T-helper 9 cell (primary cell): ENCODE measurements at regions not wholly inside any gene's neighbourhood (a gene's known extent, or its start where the extent isn't known, plus 50 kb on each side); places are given as distances from the start of the nearest gene placed in this dataset.

Experiments used
- DNase-seq: peaks from one replicate; pipeline ENCODE4 v3.0.0-alpha.2; 2020

DNA sequence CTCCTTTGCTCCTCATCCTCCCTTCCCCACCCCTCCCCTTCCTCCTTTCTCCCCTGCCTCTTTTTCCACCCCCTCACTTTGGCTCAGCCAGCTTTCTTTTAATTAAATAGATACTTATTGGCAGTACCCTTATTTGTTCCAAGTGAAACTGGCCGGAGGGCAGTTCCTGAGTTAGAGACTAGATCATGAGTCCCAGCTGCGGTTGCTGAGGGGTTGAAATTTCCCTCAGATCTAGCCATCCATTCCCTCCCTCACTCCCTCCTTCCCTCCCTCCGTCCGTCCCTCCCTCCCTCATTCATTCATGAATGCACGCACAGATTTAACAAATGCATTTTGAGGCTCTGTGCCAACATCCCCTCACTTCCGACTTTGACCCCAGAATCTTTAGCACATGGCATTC lies 519.2 kb upstream of the EEF2KMT start:
- DNase-seq: no peak

DNA sequence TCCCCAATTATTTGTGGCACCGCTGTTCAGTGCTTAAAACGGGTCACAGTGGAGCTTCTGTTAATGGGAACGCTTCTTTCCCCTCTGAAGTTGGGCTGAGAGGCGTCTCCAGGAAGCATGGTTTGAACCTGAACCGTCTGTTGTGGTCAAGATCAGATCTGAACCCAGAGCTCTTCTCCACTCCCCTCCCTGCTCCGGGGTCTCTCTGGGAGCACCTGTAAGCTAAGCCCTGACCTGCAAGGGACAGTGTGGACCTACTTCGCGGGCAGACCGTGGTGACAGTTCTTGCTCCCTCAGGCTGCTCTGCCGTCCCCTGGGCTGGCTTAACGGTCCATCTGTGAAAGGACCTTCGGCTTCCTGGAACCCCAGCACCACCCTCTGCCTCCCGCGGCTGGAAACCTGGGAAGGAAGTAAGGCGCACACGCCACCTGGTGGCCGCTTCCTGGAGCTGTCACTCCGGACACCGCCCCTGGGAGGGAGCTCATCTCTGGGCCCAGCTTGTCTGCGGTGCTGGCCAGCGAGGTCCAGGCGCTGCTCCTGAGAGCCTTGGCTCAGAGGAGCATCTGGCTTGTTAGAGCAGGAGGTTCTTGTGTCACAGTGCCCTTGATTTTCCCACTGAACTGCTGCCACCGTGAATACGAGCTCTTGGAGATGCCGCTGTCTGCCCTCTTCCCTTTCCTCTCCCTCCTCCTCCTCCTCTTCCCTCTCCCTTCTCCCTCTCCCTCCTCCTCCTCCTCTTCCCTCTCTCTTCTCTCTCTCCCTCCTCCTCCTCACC lies 518.5 kb upstream of the EEF2KMT start:
- no peak for DNase-seq

DNA sequence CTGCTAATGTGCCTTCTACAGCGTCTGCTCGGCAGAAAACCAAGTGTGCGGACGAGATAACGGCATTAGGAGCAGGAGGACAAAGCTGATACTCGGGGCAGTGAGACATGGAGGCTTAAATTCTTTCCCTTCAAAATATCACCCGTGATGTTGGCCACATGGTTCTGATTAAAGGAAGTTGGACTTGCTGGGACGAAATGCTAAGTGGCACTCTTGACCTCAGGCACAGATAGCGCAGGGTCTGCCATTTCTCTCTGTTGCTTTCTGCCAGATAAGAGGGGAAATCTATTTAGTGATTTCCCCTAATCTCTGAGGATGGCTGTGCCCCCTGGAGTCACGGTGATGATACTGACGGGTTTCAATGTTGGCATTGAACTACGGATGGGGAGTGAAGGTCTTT lies 509.6 kb upstream of the EEF2KMT start:
- DNase-seq: no peak

DNA sequence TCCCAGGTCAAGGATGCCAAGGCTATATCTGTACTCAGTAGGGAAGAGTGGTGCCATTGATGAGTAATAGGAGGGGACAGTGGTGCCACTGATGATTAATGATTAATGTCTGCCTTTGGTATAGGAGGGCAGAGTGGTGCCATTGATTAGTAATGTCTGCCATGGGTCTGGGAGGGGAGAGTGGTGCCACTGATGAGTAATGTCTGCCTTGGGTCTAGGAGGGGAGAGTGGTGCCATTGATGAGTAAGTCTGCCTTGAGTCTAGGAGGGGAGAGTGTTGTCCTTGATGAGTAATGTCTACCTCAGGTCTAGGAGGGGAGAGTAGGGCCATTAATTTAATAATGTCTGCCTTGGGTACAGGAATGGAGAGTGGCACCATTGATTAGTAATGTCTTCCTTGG lies 507.8 kb upstream of the EEF2KMT start:
- no peak for DNase-seq

DNA sequence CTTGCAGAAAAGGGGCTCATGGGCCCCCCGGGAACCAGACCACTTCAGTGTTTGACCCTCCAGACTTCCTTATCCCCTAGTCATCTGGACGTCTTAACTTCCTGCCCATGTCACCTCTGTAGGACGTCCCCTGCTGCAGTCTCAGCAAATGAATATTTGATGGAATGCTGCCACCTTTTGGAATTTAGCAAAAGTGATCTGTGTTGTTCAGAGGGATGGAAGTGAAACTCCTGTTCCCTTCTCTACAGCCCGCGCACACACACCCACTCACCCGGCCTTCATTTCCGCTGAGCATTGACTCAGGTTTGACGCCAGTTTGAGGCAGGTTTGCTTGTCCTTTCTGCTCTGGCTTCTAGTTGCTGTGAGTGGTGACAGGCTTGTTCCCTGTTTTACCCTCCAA lies 507.2 kb upstream of the EEF2KMT start:
- no peak for DNase-seq

DNA sequence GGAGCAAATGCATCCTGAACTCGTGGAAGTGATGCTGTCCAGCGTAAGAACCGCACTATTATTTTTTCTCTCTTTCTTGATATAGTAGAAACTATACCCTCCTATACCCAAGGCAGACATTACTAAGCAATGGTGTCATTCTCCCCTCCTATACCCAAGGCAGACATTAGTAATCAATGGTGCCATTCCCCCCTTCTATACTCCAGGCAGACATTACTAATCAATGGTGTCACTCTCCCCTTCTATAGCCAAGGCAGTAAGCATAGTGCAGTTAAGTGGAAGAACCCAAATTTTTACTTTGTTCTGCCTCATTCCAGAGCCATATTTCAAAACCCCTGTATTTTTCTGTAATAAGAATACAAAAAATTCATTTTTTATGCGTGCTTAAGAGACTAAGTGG lies 506.2 kb upstream of the EEF2KMT start:
- DNase-seq: no peak

DNA sequence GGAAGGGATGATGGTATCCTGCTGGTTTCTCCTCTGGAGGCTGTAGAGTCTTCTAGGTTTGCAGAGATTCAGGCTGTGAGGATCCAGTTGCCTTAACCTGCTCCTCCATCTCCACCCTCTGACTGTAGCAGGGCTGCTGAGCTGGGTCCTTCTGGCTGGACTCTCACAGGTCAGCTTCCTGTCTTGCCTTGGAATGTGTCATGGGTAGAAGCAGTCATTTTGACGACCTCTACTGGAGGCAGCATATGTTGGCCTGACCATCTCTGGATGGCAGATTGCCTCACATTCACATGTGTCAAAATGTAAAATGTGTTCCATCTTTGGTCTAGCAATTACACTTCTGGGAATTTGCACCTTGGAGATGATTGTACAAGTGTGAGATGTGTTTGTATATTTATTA lies 504.4 kb upstream of the EEF2KMT start:
- no peak for DNase-seq

DNA sequence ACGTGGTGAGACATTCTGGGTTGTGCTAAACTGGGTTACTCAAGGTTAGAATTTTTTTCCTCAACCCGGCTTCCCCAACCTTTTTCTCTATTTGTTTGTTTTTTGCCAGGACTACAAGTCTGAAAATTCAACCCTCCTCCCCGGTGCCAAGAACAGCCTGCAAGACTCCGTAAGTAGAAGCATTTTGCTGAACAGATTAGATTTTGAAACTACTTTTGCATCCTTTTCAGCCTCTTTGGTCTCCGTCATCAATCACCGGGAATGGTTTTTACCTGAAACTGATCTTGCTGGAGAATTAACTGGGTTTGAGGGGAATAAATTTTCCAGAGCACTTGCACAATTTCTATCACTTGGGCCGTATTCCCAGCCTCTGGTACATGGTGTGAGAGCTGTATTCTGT lies 501.2 kb upstream of the EEF2KMT start:
- no peak for DNase-seq

DNA sequence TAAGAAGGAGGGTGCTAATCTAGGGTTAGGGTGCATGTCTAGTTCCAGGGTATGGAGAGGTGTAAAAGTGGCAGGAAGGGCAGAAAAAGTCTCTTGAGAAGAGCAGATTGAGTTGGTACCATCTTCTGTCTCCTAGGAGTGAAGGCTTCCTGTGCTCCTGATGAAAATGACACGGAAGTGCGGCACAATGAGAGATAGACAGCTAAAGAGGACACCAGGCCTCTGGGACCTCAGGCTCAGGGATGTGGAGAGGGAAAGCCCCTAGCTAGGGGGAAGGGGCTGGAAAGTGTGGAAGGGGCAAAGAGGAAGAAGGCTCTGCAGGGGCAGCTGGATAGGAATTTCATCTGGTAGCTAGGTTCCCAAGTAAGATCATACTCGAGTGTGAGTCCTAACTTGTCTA lies 498.3 kb upstream of the EEF2KMT start:
- no peak for DNase-seq

DNA sequence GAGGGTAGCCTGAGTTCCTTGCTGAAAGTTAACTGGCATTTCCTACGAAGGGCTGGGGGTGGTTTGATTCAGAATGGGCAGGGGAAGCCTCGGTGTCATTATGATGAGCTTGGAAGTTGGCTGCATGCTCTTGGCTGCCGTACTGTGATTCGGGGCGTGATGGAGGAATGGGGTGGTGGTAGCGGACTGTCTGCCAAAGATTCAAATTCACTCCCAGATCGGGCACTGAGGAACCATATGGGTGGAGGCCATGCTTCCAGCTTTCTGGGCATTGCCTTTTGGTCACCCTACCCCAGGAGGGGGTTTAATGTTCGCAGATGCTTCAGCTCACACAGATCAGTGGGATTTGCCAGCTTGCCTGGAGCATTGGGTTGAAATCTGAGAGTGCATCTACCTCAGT lies 492.8 kb upstream of the EEF2KMT start:
- DNase-seq: no peak

DNA sequence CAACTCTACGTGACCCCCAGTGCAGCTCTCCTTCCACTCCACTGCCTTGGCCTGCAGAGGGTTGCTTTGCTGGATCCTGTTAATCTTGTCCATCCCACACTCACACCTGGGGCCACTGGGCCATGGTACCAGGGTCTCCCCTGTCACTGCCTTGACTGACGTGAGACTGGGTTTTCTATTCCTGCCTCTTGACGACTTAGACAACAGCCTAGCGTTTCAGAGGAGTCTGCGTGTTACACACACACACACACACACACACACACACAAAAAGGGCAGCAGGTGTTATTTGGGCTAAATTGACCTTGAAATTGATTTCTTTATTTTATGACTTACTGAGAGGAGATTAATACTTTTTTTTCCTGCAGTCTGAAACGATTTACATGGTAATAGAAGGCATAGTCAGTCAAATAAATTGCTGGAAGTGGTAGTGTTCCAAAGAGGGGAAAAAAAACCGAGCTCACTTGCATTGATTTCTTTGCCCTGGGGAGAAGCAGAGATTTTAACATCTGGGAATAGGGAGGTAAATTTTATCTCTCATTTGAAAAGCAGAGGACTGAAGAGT lies 492.3 kb upstream of the EEF2KMT start:
- no peak for DNase-seq

DNA sequence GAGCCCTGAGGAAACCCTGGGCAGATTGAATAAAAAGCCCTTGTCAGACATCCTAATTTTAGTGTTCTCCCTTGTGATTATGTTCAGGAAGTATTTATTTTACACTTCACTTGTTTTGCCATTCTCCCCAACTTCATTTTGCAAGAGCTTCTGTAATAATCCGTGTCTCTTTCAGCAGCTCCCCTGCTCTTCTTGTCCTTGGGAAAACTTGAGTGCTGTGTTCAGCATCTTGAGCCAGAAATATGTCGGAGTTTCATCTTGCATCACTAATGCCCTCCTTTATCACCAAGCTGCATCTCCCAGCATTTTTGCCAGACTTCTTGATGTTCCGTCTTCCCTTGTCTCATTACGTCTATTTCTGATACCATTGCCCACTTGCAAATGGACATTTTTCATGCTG lies 486.5 kb upstream of the EEF2KMT start:
- DNase-seq: no peak

DNA sequence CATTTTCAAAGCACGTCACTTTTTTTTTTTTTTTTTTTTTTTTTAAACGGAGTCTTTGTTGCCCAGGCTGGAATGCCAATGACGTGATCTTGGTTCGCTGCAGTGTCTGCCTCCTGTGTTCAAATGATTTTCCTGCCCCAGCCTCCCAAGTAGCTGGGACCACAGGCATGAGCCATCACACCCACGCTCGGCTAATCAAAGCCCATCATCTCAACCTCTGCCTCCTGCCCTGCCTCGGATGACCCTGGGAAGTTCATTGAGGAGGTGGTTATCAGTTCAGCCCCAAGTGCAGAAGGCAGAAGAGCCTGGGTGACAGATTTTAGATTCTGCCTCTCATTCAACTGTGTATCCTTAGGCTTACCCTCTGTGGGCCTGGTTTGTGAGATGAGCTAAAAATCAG lies 484.9 kb upstream of the EEF2KMT start:
- DNase-seq: no peak

DNA sequence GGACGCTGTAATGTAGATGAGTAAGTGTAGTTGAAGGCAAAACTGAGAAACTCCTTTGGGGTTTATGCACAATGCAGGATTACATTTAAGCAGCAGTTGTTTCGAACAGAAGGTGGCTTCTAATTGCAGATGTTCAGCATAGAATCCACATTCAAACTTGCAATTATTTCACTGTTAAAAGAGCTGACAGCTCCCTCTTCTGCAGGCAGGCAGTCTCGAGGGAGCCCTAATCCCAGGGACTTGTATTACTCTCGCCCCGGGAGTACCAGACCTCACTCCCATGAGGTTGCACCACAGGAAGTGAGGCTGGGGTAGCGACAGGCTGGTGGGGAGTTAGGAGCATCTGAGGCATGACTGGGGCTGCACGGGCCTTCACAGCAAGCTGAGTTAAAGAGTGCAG lies 484.3 kb upstream of the EEF2KMT start:
- no peak for DNase-seq

DNA sequence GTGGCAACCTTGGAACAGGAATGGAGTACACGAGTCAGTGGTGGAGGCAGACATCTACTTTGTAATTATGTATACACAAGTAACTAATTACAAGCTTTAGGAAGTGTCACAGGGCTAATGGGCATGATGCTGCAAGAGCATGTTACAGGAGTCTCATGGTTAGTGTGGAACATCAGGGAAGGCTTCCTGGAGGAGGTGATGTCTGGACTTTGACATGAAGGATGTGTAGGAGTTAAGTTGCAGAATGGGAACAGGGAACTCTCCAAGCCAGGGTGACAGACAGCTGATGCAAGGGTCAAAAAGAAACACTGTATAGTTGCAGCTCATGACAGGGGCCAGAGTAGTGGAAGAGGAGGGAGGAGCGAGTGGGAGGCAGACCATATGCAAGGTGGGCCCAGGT lies 483.8 kb upstream of the EEF2KMT start:
- DNase-seq: no peak

DNA sequence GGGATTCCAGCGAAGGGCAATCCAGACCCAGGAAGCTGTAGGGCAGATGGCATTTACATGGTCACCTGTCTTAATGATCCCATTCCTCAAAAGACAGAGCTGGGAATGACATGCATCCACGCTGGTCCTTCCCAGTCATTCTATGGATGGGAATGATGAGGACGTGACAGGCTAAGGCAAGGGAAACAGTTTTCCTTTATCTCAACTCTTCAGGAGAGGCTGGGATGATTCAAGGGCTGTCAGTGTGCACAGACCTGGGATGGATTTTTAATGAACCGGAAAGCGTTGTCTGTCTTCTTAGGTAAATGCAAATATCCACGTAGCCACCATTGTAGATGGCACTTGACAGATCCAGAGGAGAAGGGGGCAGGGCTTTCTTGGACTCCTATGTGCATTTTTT lies 483.2 kb upstream of the EEF2KMT start:
- DNase-seq: no peak

DNA sequence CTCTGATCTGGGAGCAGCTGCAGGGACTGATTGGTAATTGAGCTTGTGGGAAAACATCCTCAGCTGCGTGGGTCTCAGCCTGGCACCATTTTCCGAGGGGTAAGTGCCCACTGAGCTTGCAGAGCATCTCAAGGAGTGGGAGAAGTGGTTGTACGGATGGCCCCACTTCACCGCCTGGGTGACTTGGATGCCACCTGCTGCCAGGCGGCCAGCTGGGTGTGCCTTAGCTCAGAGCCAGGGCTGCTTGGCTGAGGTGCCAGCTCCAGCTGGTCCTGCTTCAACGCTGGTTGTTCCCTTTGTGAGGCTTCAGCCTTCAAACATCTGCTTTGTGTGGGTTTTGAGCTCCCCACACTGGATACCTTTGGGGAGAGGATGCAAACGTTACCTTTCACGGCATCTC lies 482.7 kb upstream of the EEF2KMT start:
- DNase-seq: no peak

DNA sequence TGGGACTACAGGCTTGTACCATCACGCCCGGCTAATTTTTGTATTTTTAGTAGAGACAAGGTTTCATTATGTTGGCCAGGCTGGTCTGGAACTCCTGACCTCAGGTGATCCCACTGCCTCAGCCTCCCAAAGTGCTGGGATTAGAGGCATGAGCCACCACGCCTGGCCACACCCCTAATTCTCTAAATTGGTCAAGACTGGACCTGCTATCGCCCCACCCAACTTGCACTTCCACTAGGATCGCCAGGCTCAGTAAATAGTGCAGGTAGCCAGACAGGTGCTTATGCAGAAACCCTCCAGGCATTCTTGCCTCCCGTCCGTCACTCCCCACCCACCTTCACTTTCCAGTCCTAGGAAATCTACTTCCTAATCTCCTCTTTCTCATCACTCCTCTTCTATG lies 481.4 kb upstream of the EEF2KMT start:
- no peak for DNase-seq

DNA sequence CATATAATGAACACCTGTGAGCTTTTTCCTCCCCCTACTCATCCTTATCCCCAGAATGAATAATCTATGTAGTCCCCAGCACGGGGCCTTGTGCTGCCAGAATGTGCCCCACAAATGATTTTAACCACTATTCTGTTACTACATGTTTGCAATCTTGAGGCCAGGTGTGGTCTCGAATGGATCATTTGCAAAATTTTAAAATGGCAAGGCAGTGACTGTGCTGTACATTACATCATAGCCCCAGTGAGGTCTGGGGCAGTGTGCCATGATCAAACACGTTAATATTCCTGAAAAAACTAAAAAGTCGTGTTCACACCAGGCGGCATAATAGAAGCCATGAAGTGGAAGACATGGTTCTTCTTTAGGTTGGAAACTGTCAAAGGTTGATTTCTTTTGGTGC lies 479.9 kb upstream of the EEF2KMT start:
- DNase-seq: no peak

DNA sequence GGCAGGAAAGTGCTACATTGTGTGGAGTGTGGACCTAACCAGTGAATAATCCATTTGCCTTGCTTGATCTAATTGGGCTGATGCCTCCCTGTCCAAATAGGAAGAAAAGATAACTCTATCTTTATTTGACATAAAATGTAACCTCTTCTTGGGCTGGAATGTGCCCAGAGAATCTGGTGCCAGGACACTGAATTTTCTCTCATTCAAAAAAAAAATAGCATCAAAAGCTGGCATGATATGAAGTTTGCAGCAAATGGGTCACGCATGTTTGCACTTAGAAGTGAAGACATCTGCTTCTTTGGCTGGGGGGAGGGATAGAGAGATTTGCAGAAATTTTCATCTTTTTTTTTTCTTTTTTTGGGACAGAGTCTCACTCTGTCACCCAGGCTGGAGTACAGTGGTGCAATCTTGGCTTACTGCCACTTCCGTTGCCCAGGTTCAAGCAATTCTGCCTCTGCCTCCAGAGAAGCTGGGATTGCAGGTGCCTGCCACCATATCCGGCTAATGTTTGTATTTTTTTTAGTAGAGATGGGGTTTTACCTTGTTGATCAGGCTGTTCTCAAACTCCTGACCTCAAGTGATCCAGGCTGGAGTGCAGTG lies 478.2 kb upstream of the EEF2KMT start:
- no peak for DNase-seq

DNA sequence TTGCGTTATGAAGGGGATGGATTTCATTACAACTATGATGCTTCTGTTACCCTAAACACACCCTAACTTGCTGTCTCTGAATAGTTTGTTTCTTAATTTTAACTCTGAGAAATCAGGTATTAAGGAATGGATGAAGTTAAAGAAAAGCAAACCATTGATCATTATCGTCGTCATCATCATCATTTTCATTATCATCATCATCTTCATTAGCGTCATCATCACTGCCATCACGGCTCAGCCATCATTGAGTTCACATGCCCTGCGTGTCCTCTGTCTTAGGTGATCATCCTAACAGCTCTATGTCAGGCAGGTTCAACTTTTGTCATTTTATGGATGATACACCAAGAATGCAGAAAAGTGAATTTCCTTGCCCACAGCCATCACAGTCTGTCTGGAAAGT lies 477.5 kb upstream of the EEF2KMT start:
- no peak for DNase-seq

DNA sequence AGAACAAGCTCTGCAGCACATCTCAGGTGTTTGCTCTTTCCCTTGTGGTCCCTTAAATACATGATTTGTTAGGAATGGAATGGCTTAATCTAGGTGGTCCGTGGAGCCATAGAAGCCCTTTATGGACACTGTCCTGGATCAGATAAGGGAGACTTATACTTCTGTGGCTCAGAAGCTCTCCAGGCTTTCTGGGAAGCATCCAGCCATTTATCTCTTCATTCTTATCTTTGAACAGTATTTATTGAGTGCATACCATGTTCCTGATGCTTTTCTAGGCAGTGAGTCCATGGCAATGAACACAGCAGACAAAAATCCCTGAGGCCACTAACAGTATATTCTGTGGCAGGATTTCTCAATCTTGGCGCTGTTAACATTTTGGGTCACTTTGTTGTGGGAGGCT lies 474.5 kb upstream of the EEF2KMT start:
- no peak for DNase-seq

DNA sequence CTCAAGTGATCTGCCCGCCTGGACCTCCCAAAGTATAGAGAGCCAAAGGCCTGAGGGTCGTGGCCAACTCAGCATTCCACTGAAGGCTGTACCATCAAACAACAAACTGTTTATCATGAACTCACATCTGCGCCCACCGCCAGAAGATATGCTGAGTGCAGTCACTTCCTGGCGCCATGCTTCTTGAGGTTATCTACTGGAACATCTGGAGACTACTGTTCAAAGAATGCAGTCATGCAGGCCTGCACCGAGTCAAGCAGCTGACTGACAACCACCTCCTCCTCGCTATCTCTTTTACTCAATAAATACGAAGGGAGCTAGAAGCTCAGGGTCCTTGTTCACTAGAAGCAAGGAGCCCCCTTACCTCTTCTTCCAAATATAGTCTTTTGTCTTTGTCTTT lies 473.9 kb upstream of the EEF2KMT start:
- no peak for DNase-seq

DNA sequence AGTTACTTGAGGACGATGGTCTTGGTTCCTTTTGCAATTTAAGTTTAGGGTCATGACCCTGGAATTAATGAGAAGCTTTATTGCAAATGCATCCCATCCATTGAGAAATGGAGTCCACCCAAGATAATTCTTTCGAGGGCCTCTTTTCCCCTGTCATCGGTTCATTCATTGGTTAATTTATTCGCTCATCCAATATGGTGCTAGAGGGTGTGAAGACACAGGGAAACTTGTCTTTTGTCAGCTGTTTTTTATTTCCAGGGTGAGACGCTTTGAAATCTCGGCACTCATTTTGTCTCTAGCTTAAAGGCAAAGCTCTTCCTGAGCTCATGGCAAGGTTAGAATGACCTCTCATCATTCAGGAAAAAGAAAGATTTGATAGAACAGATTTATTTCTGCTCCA lies 464.2 kb upstream of the EEF2KMT start:
- no peak for DNase-seq

DNA sequence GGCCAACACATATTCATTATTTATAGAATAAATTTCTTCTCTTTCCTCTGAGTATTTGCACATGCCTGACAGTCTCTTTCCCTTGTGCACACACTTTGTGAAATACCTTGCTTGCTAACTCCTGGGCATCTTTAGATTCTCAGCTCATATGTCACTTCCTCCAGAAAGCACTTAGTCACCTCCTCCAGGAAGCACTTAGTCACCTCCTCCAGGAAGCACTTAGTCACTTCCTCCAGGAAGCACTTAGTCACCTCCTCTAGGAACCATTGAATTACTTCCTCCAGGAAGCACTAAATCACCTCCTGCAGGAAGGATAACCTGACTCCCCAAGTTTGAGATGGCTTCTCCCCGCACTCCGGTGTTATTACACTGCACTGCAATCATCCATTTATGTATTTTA lies 462.5 kb upstream of the EEF2KMT start:
- no peak for DNase-seq
